ENCODE measurements at regions not wholly inside any gene's neighbourhood (a gene's known extent, or its start where the extent isn't known, plus 50 kb on each side); places are given as distances from the start of the nearest gene placed in this dataset.

- TF ChIP-seq JUN (IDR thresholded peaks at IDR 0.05; ENCODE audit: borderline replicate concordance, insufficient read depth, insufficient read length, low read depth) (no peak), POLR2A (IDR thresholded peaks at IDR 0.05; ENCODE audit: low read depth, low read length) (no peak), FOS (IDR thresholded peaks at IDR 0.05; ENCODE audit: borderline replicate concordance, insufficient read depth, low read length) (no peak), POLR2AphosphoS5 (IDR thresholded peaks at IDR 0.05; ENCODE audit: insufficient read depth, low read depth, low read length) (no peak), GATA2 (IDR thresholded peaks at IDR 0.05; ENCODE audit: insufficient read depth, insufficient read length, low read depth, low read length) (no peak)
- intact Hi-C loops (cut with micrococcal nuclease): no loop called here
- CTCF ChIA-PET: interaction anchor here (0.8 kb wide), 1 partner anchor 10 kb away, joined by 3 read pairs; no protein-coding TSS in a partner anchor
- H4K20me1 ChIP-seq (replicated peaks; ENCODE audit: control insufficient read depth, extremely low read depth, insufficient read depth, low read length): no peaks in the 10 kb centered on the region
- H3K27me3 ChIP-seq (ENCODE audit: control insufficient read depth in 2 of 2, insufficient read depth in 2 of 2, low read length in 2 of 2): no peaks in the 10 kb centered on the region
- H3K36me3 ChIP-seq (ENCODE audit: control insufficient read depth in 2 of 2, extremely low read depth in 1 of 2, insufficient read depth in 2 of 2, low read length in 2 of 2): no peaks in the 10 kb centered on the region
- H3K9me3 ChIP-seq (replicated peaks; ENCODE audit: control insufficient read depth, insufficient read depth, low read length): no peaks in the 10 kb centered on the region
- POLR2A ChIA-PET: no interaction called here
- no peak overlapping the region for H3K27ac ChIP-seq (ENCODE audit: insufficient read depth, low read depth, low read length)
- no peak overlapping the region for H3K4me2 ChIP-seq (ENCODE audit: insufficient read depth, low read length)
- no peak overlapping the region for H2AFZ ChIP-seq (ENCODE audit: low read depth, low read length)
- FAIRE-seq (no peak), DNase-seq (ENCODE audit: low read depth, low spot score) (peak; percentile 49)
- dilution Hi-C loops (cut with MboI; ENCODE audit: extremely low pct_ligation_motif_present, low sequenced_read_pairs): no loop called here
- no peaks in the 10 kb centered on the region for H3K4me1 ChIP-seq (ENCODE audit: control insufficient read depth, extremely low read depth, insufficient read depth, low read length)
- H3K4me3 ChIP-seq (replicated peaks in 1 of 3; ENCODE audit: insufficient read depth in 1 of 3, low read depth in 1 of 3, low read length in 3 of 3): no peak overlapping the region
- no peaks in the 10 kb centered on the region for H3K9me1 ChIP-seq (replicated peaks; ENCODE audit: control insufficient read depth, extremely low read depth, insufficient read depth, low read length)
- H3K79me2 ChIP-seq (ENCODE audit: control insufficient read depth, insufficient read depth, low read length): no peaks in the 10 kb centered on the region
- no TSS peak for BruUV-seq (replicated peaks)
- no peak overlapping the region for H3K9ac ChIP-seq (replicated peaks; ENCODE audit: extremely low read depth, insufficient read depth, low read length)
Measured at GRCh38 chr2:216292886-216293301, 79.4 kb downstream of the MARCHF4 start.

- no peak for DNase-seq (ENCODE audit: low read depth, low spot score)
- H3K9ac ChIP-seq (replicated peaks; ENCODE audit: extremely low read depth, insufficient read depth, low read length): no peak overlapping the region
- ChIA-PET CTCF (no interaction called here), POLR2A (no interaction called here)
- no peak overlapping the region for H3K4me3 ChIP-seq (replicated peaks in 1 of 3; ENCODE audit: insufficient read depth in 1 of 3, low read depth in 1 of 3, low read length in 3 of 3)
- BruUV-seq (replicated peaks): no TSS peak
- H3K79me2 ChIP-seq (ENCODE audit: control insufficient read depth, insufficient read depth, low read length): no peaks in the 10 kb centered on the region
- no peaks in the 10 kb centered on the region for H3K9me3 ChIP-seq (replicated peaks; ENCODE audit: control insufficient read depth, insufficient read depth, low read length)
- FAIRE-seq: no peak
- TF ChIP-seq GATA2 (IDR thresholded peaks at IDR 0.05; ENCODE audit: insufficient read depth, insufficient read length, low read depth, low read length) (no peak), POLR2AphosphoS5 (IDR thresholded peaks at IDR 0.05; ENCODE audit: insufficient read depth, low read depth, low read length) (no peak), FOS (IDR thresholded peaks at IDR 0.05; ENCODE audit: borderline replicate concordance, insufficient read depth, low read length) (no peak), CTCF (IDR thresholded peaks at IDR 0.05; ENCODE audit: extremely low read depth in 1 of 2, insufficient read depth in 1 of 2, low read depth in 1 of 2, low read length in 2 of 2) (no peak), EZH2 (IDR thresholded peaks at IDR 0.05; ENCODE audit: borderline replicate concordance, low read depth, low read length, severe bottlenecking) (no peak), MYC (IDR thresholded peaks at IDR 0.05; ENCODE audit: low read depth, low read length) (no peak), JUN (IDR thresholded peaks at IDR 0.05; ENCODE audit: borderline replicate concordance, insufficient read depth, insufficient read length, low read depth) (no peak), POLR2A (IDR thresholded peaks at IDR 0.05; ENCODE audit: low read depth, low read length) (no peak), MAX (IDR thresholded peaks at IDR 0.05; ENCODE audit: insufficient read depth, insufficient read length) (no peak)
- no peak overlapping the region for H3K4me2 ChIP-seq (ENCODE audit: insufficient read depth, low read length)
- H3K36me3 ChIP-seq (ENCODE audit: control insufficient read depth in 2 of 2, extremely low read depth in 1 of 2, insufficient read depth in 2 of 2, low read length in 2 of 2): no peaks in the 10 kb centered on the region
- no peaks in the 10 kb centered on the region for H3K4me1 ChIP-seq (ENCODE audit: control insufficient read depth, extremely low read depth, insufficient read depth, low read length)
- no peaks in the 10 kb centered on the region for H3K9me1 ChIP-seq (replicated peaks; ENCODE audit: control insufficient read depth, extremely low read depth, insufficient read depth, low read length)
- H3K27me3 ChIP-seq (ENCODE audit: control insufficient read depth in 2 of 2, insufficient read depth in 2 of 2, low read length in 2 of 2): no peaks in the 10 kb centered on the region
- dilution Hi-C loops (cut with MboI; ENCODE audit: extremely low pct_ligation_motif_present, low sequenced_read_pairs): no loop called here
- no peaks in the 10 kb centered on the region for H4K20me1 ChIP-seq (replicated peaks; ENCODE audit: control insufficient read depth, extremely low read depth, insufficient read depth, low read length)
- H2AFZ ChIP-seq (ENCODE audit: low read depth, low read length): no peak overlapping the region
- intact Hi-C loops (cut with micrococcal nuclease): no loop called here
- no peak overlapping the region for H3K27ac ChIP-seq (ENCODE audit: insufficient read depth, low read depth, low read length)
Measured at GRCh38 chr2:216292475-216292874, 79.8 kb downstream of the MARCHF4 start.
